IMR-90 (cell line): ENCODE measurements at regions not wholly inside any gene's neighbourhood (a gene's known extent, or its start where the extent isn't known, plus 50 kb on each side); places are given as distances from the start of the nearest gene placed in this dataset.

Experiments
- ATAC-seq: fragments of 200-7000 bp; cut with Tn5 transposase; 2 replicates; pipeline ENCODE4 v1.9.1; 2020; ENCODE audit warnings: low read depth, mild to moderate bottlenecking, moderate library complexity
- BruUV-seq: library from RNA; stranded (reverse); fragments of 400-500 nt; replicated peaks from 2 replicates; lab custom pipeline; 2021; lab: Mats Ljungman, UMichigan
- CTCF ChIA-PET: fragments of 300-600 bp; formaldehyde crosslinking; extraction: SDS; loops from one replicate; lab custom pipeline; 2021; ENCODE audit warnings: antibody characterized with exemption; lab: Yijun Ruan, JAX
- POLR2A ChIA-PET: fragments of 300-600 bp; sonication (Branson Sonifier 250); formaldehyde crosslinking; loops from one replicate; lab custom pipeline; 2022; ENCODE audit warnings: antibody characterized with exemption; ENCODE audit not compliant: unreplicated experiment; lab: Charles Lee
- DNase-seq: peaks from one replicate; pipeline ENCODE4 v3.0.0; 2013
- H2AFZ ChIP-seq: replicated peaks from 2 replicates; pipeline ENCODE3; 2013; ENCODE audit warnings: low read length, mild to moderate bottlenecking; ENCODE audit not compliant: poor library complexity
- H2AK5ac ChIP-seq: 2 replicates; pipeline ENCODE4 v1.6.1; 2013; ENCODE audit warnings: low read depth, low read length, inconsistent platforms
- H2AK9ac ChIP-seq: replicated peaks from 2 replicates; pipeline ENCODE3; 2013; ENCODE audit warnings: mild to moderate bottlenecking, low read depth, low read length, moderate library complexity; ENCODE audit not compliant: poor library complexity
- H2BK120ac ChIP-seq: 2 replicates; pipeline ENCODE4 v1.6.1; 2013; ENCODE audit warnings: low read depth, low read length, inconsistent platforms
- H2BK15ac ChIP-seq: 3 replicates; pipeline ENCODE4 v1.6.1; 2013; ENCODE audit warnings: low read depth, low read length, inconsistent platforms
- H2BK20ac ChIP-seq: 2 replicates; pipeline ENCODE4 v1.6.1; 2013; ENCODE audit warnings: low read depth, mild to moderate bottlenecking, inconsistent platforms, low read length, moderate library complexity
- H2BK5ac ChIP-seq: 2 replicates; pipeline ENCODE4 v1.6.1; 2013; ENCODE audit warnings: mild to moderate bottlenecking, low read depth, low read length, inconsistent platforms; ENCODE audit not compliant: poor library complexity, severe bottlenecking
- H3K14ac ChIP-seq: replicated peaks from 2 replicates; pipeline ENCODE4 v1.6.1; 2013; ENCODE audit warnings: low read depth, low read length, inconsistent platforms
- H3K18ac ChIP-seq: 2 replicates; pipeline ENCODE4 v1.6.1; 2013; ENCODE audit warnings: low read depth, low read length, control low read depth
- H3K23ac ChIP-seq: 2 replicates; pipeline ENCODE4 v1.6.1; 2013; ENCODE audit warnings: low read depth, low read length, inconsistent platforms
- H3K27ac ChIP-seq: 2 replicates; pipeline ENCODE4 v1.5.1; 2013; ENCODE audit warnings: mild to moderate bottlenecking, control low read depth, low read length; ENCODE audit not compliant: insufficient read depth
- H3K27me3 ChIP-seq: 2 replicates; pipeline ENCODE4 v1.6.1; 2013; ENCODE audit warnings: low read length; ENCODE audit not compliant: control insufficient read depth, insufficient read depth
- H3K36me3 ChIP-seq: 2 replicates; pipeline ENCODE4 v1.6.1; 2013; ENCODE audit warnings: low read length, mixed read lengths; ENCODE audit not compliant: control insufficient read depth, insufficient read depth
- H3K4ac ChIP-seq: 2 replicates; pipeline ENCODE4 v1.6.1; 2013; ENCODE audit warnings: low read depth, low read length, inconsistent platforms
- H3K4me1 ChIP-seq: 2 replicates; pipeline ENCODE4 v1.6.1; 2013; ENCODE audit warnings: low read length, mixed read lengths; ENCODE audit not compliant: control insufficient read depth, insufficient read depth
- H3K4me2 ChIP-seq: 2 replicates; pipeline ENCODE4 v1.6.1; 2013; ENCODE audit warnings: low read depth, mild to moderate bottlenecking, control low read depth, low read length, moderate library complexity
- H3K4me3 ChIP-seq: 2 replicates; pipeline ENCODE4 v1.5.1; 2013; ENCODE audit warnings: low read depth, mild to moderate bottlenecking, control low read depth, low read length, moderate library complexity; ENCODE audit not compliant: insufficient read depth
- H3K56ac ChIP-seq: 2 replicates; pipeline ENCODE4 v1.6.1; 2013; ENCODE audit warnings: low read length, inconsistent platforms; ENCODE audit not compliant: insufficient read depth; ENCODE audit errors: extremely low read depth
- H3K79me1 ChIP-seq, 2 experiments: 2 replicates each; pipeline ENCODE4 v1.6.1; 2013; ENCODE audit warnings: low read length in 2 of 2, inconsistent platforms in 1 of 2, low read depth in 1 of 2
- H3K9ac ChIP-seq: 2 replicates; pipeline ENCODE4 v1.6.1; 2013; ENCODE audit warnings: low read depth, low read length, control low read depth
- H3K9me1 ChIP-seq: 2 replicates; pipeline ENCODE4 v1.6.1; 2013; ENCODE audit warnings: low read length, inconsistent platforms; ENCODE audit not compliant: insufficient read depth
- H3K9me3 ChIP-seq: 2 replicates; pipeline ENCODE4 v1.6.1; 2013; ENCODE audit warnings: low read length; ENCODE audit not compliant: control insufficient read depth, insufficient read depth
- H4K20me1 ChIP-seq: 2 replicates; pipeline ENCODE4 v1.6.1; 2013; ENCODE audit warnings: low read length, inconsistent platforms; ENCODE audit not compliant: insufficient read depth
- H4K5ac ChIP-seq: 2 replicates; pipeline ENCODE4 v1.6.1; 2013; ENCODE audit warnings: mild to moderate bottlenecking, low read depth, low read length, control low read depth
- H4K8ac ChIP-seq, 2 experiments: 2 replicates each; pipeline ENCODE4 v1.6.1; 2013; ENCODE audit warnings: low read depth in 2 of 2, low read length in 2 of 2, control low read depth in 1 of 2, inconsistent platforms in 1 of 2
- H4K91ac ChIP-seq: 2 replicates; pipeline ENCODE4 v1.6.1; 2013; ENCODE audit warnings: low read depth, low read length, inconsistent platforms; ENCODE audit not compliant: insufficient read depth
- BHLHE40 ChIP-seq: fragments of 150-350 bp; IDR thresholded peaks from 2 replicates; pipeline ENCODE4 v1.6.1; 2016; ENCODE audit warnings: mild to moderate bottlenecking, low read depth, low read length
- CEBPB ChIP-seq: IDR thresholded peaks from 2 replicates; pipeline ENCODE4 v1.6.1; 2012; ENCODE audit warnings: low read depth, low read length, improper control_type of control experiment
- CTCF ChIP-seq: conservative IDR thresholded peaks from 2 replicates; pipeline ENCODE4 v1.5.1; 2012; ENCODE audit warnings: mild to moderate bottlenecking, low read depth, low read length, improper control_type of control experiment
- ELK1 ChIP-seq: fragments of 150-350 bp; IDR thresholded peaks from 2 replicates; pipeline ENCODE4 v1.6.1; 2016; ENCODE audit warnings: low read depth, mild to moderate bottlenecking, low read length, moderate library complexity, borderline replicate concordance
- FOS ChIP-seq: fragments of 150-350 bp; IDR thresholded peaks from 2 replicates; pipeline ENCODE4 v1.6.1; 2016; ENCODE audit warnings: low read depth, low read length
- MAZ ChIP-seq: IDR thresholded peaks from 2 replicates; pipeline ENCODE4 v1.6.1; 2012; ENCODE audit warnings: low read depth, mild to moderate bottlenecking, low read length, improper control_type of control experiment, moderate library complexity, borderline replicate concordance
- POLR2A ChIP-seq: IDR thresholded peaks from 2 replicates; pipeline ENCODE4 v1.6.1; 2012; ENCODE audit warnings: mild to moderate bottlenecking, low read depth, low read length
- RCOR1 ChIP-seq: IDR thresholded peaks from 2 replicates; pipeline ENCODE4 v1.6.1; 2012; ENCODE audit warnings: mild to moderate bottlenecking, low read length, improper control_type of control experiment; ENCODE audit not compliant: insufficient replicate concordance
- RFX5 ChIP-seq: IDR thresholded peaks from 2 replicates; pipeline ENCODE4 v1.8.0; 2012; ENCODE audit warnings: low read depth, mild to moderate bottlenecking, low read length, moderate library complexity
- SMC3 ChIP-seq: fragments of 150-350 bp; IDR thresholded peaks from 2 replicates; pipeline ENCODE4 v1.6.1; 2016; ENCODE audit warnings: low read depth, mild to moderate bottlenecking, antibody characterized with exemption, low read length, moderate library complexity
- USF2 ChIP-seq: fragments of 150-350 bp; IDR thresholded peaks from 2 replicates; pipeline ENCODE4 v1.6.1; 2017; ENCODE audit warnings: mild to moderate bottlenecking, antibody characterized with exemption, low read length, low read depth
- dilution Hi-C: fragments of 300-500 bp; cut with HindIII; formaldehyde crosslinking; loops from one replicate; pipeline ENCODE4 v1.14.3; 2018; ENCODE audit warnings: low sequenced_read_pairs; ENCODE audit not compliant: unreplicated experiment
- in situ Hi-C: fragments of 300-500 bp; cut with MboI; formaldehyde crosslinking; loops from 3 replicates; pipeline ENCODE4 v1.14.3; 2019; ENCODE audit warnings: low sequenced_read_pairs, inconsistent platforms, mixed read lengths
- intact Hi-C: fragments of 100-400 bp; cut with micrococcal nuclease; formaldehyde crosslinking; loops from 2 replicates; pipeline ENCODE4 v1.10.0; 2022

- no peak overlapping the region for H3K4me3 ChIP-seq
- H2BK120ac ChIP-seq = no peak overlapping the region
- in situ Hi-C loops = no loop called here
- no peaks in the 10 kb centered on the region for H3K36me3 ChIP-seq
- no peak overlapping the region for H3K56ac ChIP-seq
- H3K27me3 ChIP-seq = no peaks in the 10 kb centered on the region
- no peak overlapping the region for H3K18ac ChIP-seq
- H4K5ac ChIP-seq = no peak overlapping the region
- no peak overlapping the region for H2AK9ac ChIP-seq
- no peak overlapping the region for H2AFZ ChIP-seq
- no peak overlapping the region for H3K4me2 ChIP-seq
- no peak overlapping the region for H2BK20ac ChIP-seq
- intact Hi-C loops = no loop called here
- BruUV-seq = no TSS peak
- CTCF ChIA-PET = interaction anchor here (0.5 to 0.7 kb wide), 3 partner anchors 155 to 1193 kb away, joined by 3 to 4 read pairs (median 3); no protein-coding TSS in a partner anchor
- no peaks in the 10 kb centered on the region for H3K9me3 ChIP-seq
- H2BK5ac ChIP-seq = no peak overlapping the region
- no peak overlapping the region for H4K91ac ChIP-seq
- H3K4me1 ChIP-seq = no peaks in the 10 kb centered on the region
- no peak overlapping the region for H3K4ac ChIP-seq
- no peak overlapping the region for H2AK5ac ChIP-seq
- H2BK15ac ChIP-seq = no peak overlapping the region
- no peak overlapping the region for H3K9ac ChIP-seq
- H3K9me1 ChIP-seq = no peaks in the 10 kb centered on the region
- no peaks in the 10 kb centered on the region for H4K20me1 ChIP-seq
- POLR2A ChIA-PET = no interaction called here
- H3K79me1 ChIP-seq = no peaks in the 10 kb centered on the region
- no peak for TF ChIP-seq RFX5
- TF ChIP-seq MAZ = no peak
- no peak for TF ChIP-seq RCOR1
- TF ChIP-seq CTCF = no peak
- TF ChIP-seq FOS = no peak
- TF ChIP-seq ELK1 = no peak
- TF ChIP-seq CEBPB = no peak
- no peak for TF ChIP-seq POLR2A
- no peak for TF ChIP-seq BHLHE40
- TF ChIP-seq SMC3 = no peak
- no peak for TF ChIP-seq USF2
- dilution Hi-C loops = no loop called here
- H4K8ac ChIP-seq = no peak overlapping the region
- DNase-seq (no peak), ATAC-seq (no peak)
- H3K23ac ChIP-seq = no peak overlapping the region
- no peak overlapping the region for H3K27ac ChIP-seq
- H3K14ac ChIP-seq = no peak overlapping the region
Measured at GRCh38 chr6:139556532-139556931, 182.1 kb upstream of the CITED2 start.
